ENCODE measurements at regions not wholly inside any gene's neighbourhood (a gene's known extent, or its start where the extent isn't known, plus 50 kb on each side); places are given as distances from the start of the nearest gene placed in this dataset.
"Not testable (repeated sequence)": the region's sequence is repeated elsewhere in the genome, so short reads cannot be mapped to it uniquely, and the experiment has no call there.

- TF ChIP-seq, protein P1, sequence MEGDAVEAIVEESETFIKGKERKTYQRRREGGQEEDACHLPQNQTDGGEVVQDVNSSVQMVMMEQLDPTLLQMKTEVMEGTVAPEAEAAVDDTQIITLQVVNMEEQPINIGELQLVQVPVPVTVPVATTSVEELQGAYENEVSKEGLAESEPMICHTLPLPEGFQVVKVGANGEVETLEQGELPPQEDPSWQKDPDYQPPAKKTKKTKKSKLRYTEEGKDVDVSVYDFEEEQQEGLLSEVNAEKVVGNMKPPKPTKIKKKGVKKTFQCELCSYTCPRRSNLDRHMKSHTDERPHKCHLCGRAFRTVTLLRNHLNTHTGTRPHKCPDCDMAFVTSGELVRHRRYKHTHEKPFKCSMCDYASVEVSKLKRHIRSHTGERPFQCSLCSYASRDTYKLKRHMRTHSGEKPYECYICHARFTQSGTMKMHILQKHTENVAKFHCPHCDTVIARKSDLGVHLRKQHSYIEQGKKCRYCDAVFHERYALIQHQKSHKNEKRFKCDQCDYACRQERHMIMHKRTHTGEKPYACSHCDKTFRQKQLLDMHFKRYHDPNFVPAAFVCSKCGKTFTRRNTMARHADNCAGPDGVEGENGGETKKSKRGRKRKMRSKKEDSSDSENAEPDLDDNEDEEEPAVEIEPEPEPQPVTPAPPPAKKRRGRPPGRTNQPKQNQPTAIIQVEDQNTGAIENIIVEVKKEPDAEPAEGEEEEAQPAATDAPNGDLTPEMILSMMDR (IDR thresholded peaks at IDR 0.05; ENCODE audit: extremely low read depth in 1 of 2, insufficient read depth in 1 of 2, low read depth in 1 of 2, low read length in 2 of 2), result not testable (repeated sequence)
- TF ChIP-seq POLR2A (IDR thresholded peaks at IDR 0.05; ENCODE audit: low read depth, low read length); MAX (IDR thresholded peaks at IDR 0.05; ENCODE audit: insufficient read depth, insufficient read length): not testable (repeated sequence)
These were observed 165.5 kb upstream of the FOLH1 start for GRCh38 chr11:49373866-49374265.
